OCI-LY7 (cell line): ENCODE measurements at regions not wholly inside any gene's neighbourhood (a gene's known extent, or its start where the extent isn't known, plus 50 kb on each side); places are given as distances from the start of the nearest gene placed in this dataset.

Source experiments
- CTCF ChIP-seq: fragments of 200-600 bp; sonication (generic); conservative IDR thresholded peaks from 2 replicates; pipeline ENCODE4 v1.5.1; 2014; ENCODE audit warnings: mild to moderate bottlenecking, antibody characterized with exemption, low read length, moderate library complexity, mixed read lengths
- EZH2phosphoT487 ChIP-seq: fragments of 200-600 bp; sonication (generic); IDR thresholded peaks from 2 replicates; pipeline ENCODE4 v1.6.1; 2018; ENCODE audit warnings: low read depth, borderline replicate concordance, mild to moderate bottlenecking, mixed run types, antibody characterized with exemption, low read length, moderate library complexity, mixed read lengths

- TF ChIP-seq CTCF = no peak
- TF ChIP-seq EZH2phosphoT487 = no peak
Observed at GRCh38 chr6:145319605-145320004, 415.7 kb downstream of the EPM2A start.
